Neural cell (in vitro differentiated cells): ENCODE measurements at regions not wholly inside any gene's neighbourhood (a gene's known extent, or its start where the extent isn't known, plus 50 kb on each side); places are given as distances from the start of the nearest gene placed in this dataset.

Experiments
- H2AFZ ChIP-seq: fragments of 200-600, 300-800 bp; sonication (generic), shearing (Covaris generic); 2 replicates; pipeline ENCODE4 v1.6.0; 2014; ENCODE audit warnings: low read depth, mild to moderate bottlenecking, antibody characterized with exemption, low read length, moderate library complexity
- H3F3A ChIP-seq: fragments of 200-600 bp; shearing (Covaris generic); 2 replicates; pipeline ENCODE4 v1.6.1; 2016; ENCODE audit warnings: mild to moderate bottlenecking, moderate library complexity, mixed read lengths, antibody characterized with exemption, low read length; ENCODE audit not compliant: insufficient read depth, poor library complexity, severe bottlenecking
- H3K27ac ChIP-seq: fragments of 200-600, 300-800 bp; sonication (generic), shearing (Covaris generic); 2 replicates; pipeline ENCODE4 v1.5.1; 2014; ENCODE audit warnings: mild to moderate bottlenecking, low read length, moderate library complexity
- H3K27me3 ChIP-seq: fragments of 300-800, 200-600 bp; sonication (generic), shearing (Covaris generic); 2 replicates; pipeline ENCODE4 v1.6.0; 2014; ENCODE audit warnings: mild to moderate bottlenecking, low read depth, low read length, moderate library complexity; ENCODE audit not compliant: insufficient read depth
- H3K36me3 ChIP-seq: fragments of 300-800, 200-600 bp; sonication (generic), shearing (Covaris generic); 2 replicates; pipeline ENCODE4 v1.5.1; 2014; ENCODE audit warnings: mild to moderate bottlenecking, antibody characterized with exemption, low read length, moderate library complexity; ENCODE audit not compliant: insufficient read depth
- H3K4me2 ChIP-seq: fragments of 300-800, 200-600 bp; sonication (generic), shearing (Covaris generic); 2 replicates; pipeline ENCODE4 v1.6.0; 2014; ENCODE audit warnings: mild to moderate bottlenecking, low read length
- H3K4me3 ChIP-seq: fragments of 300-800, 200-600 bp; sonication (generic), shearing (Covaris generic); 2 replicates; pipeline ENCODE4 v1.5.1; 2014; ENCODE audit warnings: mild to moderate bottlenecking, low read length, moderate library complexity
- H3K79me2 ChIP-seq: fragments of 200-600 bp; shearing (Covaris generic); replicated peaks from 2 replicates; pipeline ENCODE4 v1.6.0; 2014; ENCODE audit warnings: mild to moderate bottlenecking, low read length, moderate library complexity; ENCODE audit not compliant: insufficient read depth
- H3K9ac ChIP-seq: fragments of 300-800, 200-600 bp; sonication (generic), shearing (Covaris generic); 2 replicates; pipeline ENCODE4 v1.6.1; 2016; ENCODE audit warnings: mild to moderate bottlenecking, low read length, mixed read lengths
- H3K9me2 ChIP-seq: fragments of 200-600 bp; shearing (Covaris generic); 2 replicates; pipeline ENCODE4 v1.6.1; 2016; ENCODE audit warnings: mild to moderate bottlenecking, low read length, mixed read lengths; ENCODE audit not compliant: insufficient read depth
- H3K9me3 ChIP-seq: fragments of 200-600, 300-800 bp; sonication (generic), shearing (Covaris generic); 2 replicates; pipeline ENCODE4 v1.6.1; 2016; ENCODE audit warnings: mild to moderate bottlenecking, mixed run types, low read length, moderate library complexity, mixed read lengths
- H4K20me1 ChIP-seq: fragments of 200-600 bp; shearing (Covaris generic); 2 replicates; pipeline ENCODE4 v1.6.1; 2016; ENCODE audit warnings: mild to moderate bottlenecking, mixed run types; ENCODE audit not compliant: insufficient read depth
- CTCF ChIP-seq: fragments of 450-650 bp; IDR thresholded peaks from 2 replicates; pipeline ENCODE4 v1.5.1; 2014; ENCODE audit warnings: antibody characterized with exemption, mild to moderate bottlenecking, moderate library complexity; ENCODE audit not compliant: poor library complexity, severe bottlenecking
- EP300 ChIP-seq: fragments of 450-650 bp; conservative IDR thresholded peaks from 2 replicates; pipeline ENCODE4 v1.6.1; 2014; ENCODE audit warnings: antibody characterized with exemption, mild to moderate bottlenecking, moderate library complexity; ENCODE audit not compliant: poor library complexity, severe bottlenecking
- EZH2 ChIP-seq: fragments of 200-600, 300-800 bp; shearing (Covaris generic), sonication (generic); IDR thresholded peaks from 2 replicates; pipeline ENCODE4 v1.6.1; 2014; ENCODE audit warnings: antibody characterized with exemption, low read length, borderline replicate concordance, mild to moderate bottlenecking; ENCODE audit not compliant: insufficient read depth, poor library complexity, severe bottlenecking
- MXI1 ChIP-seq: fragments of 450-650 bp; conservative IDR thresholded peaks from 2 replicates; pipeline ENCODE4 v1.6.1; 2014; ENCODE audit warnings: antibody characterized with exemption, mild to moderate bottlenecking; ENCODE audit not compliant: poor library complexity, severe bottlenecking
- POLR2AphosphoS5 ChIP-seq: IDR thresholded peaks from 2 replicates; pipeline ENCODE4 v1.6.1; 2012
- RAD21 ChIP-seq: fragments of 450-650 bp; conservative IDR thresholded peaks from 2 replicates; pipeline ENCODE4 v1.6.1; 2014; ENCODE audit warnings: antibody characterized with exemption, mild to moderate bottlenecking, moderate library complexity
- SMC3 ChIP-seq: fragments of 450-650 bp; conservative IDR thresholded peaks from 2 replicates; pipeline ENCODE4 v1.6.1; 2014; ENCODE audit warnings: antibody characterized with exemption, mild to moderate bottlenecking, moderate library complexity; ENCODE audit not compliant: poor library complexity
- TAF1 ChIP-seq: IDR thresholded peaks from 2 replicates; pipeline ENCODE4 v1.6.1; 2012; ENCODE audit warnings: low read depth
- TF ChIP-seq, protein P1 (sequence below): IDR thresholded peaks from 2 replicates; pipeline ENCODE4 v1.6.1; 2012; ENCODE audit warnings: borderline replicate concordance

DNA sequence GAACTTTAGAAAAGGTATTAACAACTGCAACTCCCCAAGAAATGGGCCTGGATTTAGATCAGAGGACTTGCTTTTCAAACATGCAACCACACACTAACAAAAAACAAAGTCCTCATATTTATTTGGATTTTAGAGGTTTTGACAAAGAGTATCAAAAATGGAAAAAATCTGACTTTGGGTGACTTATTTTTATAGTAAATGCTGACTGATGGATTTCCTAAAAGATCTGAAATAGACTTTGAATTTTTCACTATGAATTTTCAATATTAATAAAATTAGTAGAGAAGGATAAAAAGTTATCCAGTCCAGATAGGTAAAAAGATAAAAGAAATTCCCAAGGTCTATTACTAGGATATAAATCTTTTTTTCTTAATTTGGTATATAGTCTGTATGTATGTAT is 253.5 kb downstream of the KCNJ2 start:
- no peak overlapping the region for H3K4me2 ChIP-seq
- no peaks in the 10 kb centered on the region for H3K36me3 ChIP-seq
- no peaks in the 10 kb centered on the region for H3K79me2 ChIP-seq
- TF ChIP-seq SMC3 (no peak), CTCF (no peak), TAF1 (no peak), MXI1 (no peak)
- TF ChIP-seq, protein P1, sequence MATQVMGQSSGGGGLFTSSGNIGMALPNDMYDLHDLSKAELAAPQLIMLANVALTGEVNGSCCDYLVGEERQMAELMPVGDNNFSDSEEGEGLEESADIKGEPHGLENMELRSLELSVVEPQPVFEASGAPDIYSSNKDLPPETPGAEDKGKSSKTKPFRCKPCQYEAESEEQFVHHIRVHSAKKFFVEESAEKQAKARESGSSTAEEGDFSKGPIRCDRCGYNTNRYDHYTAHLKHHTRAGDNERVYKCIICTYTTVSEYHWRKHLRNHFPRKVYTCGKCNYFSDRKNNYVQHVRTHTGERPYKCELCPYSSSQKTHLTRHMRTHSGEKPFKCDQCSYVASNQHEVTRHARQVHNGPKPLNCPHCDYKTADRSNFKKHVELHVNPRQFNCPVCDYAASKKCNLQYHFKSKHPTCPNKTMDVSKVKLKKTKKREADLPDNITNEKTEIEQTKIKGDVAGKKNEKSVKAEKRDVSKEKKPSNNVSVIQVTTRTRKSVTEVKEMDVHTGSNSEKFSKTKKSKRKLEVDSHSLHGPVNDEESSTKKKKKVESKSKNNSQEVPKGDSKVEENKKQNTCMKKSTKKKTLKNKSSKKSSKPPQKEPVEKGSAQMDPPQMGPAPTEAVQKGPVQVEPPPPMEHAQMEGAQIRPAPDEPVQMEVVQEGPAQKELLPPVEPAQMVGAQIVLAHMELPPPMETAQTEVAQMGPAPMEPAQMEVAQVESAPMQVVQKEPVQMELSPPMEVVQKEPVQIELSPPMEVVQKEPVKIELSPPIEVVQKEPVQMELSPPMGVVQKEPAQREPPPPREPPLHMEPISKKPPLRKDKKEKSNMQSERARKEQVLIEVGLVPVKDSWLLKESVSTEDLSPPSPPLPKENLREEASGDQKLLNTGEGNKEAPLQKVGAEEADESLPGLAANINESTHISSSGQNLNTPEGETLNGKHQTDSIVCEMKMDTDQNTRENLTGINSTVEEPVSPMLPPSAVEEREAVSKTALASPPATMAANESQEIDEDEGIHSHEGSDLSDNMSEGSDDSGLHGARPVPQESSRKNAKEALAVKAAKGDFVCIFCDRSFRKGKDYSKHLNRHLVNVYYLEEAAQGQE, result no peak
- H3K9ac ChIP-seq, result no peak overlapping the region
- H2AFZ ChIP-seq, result no peak overlapping the region
- H3K27ac ChIP-seq, result no peak overlapping the region
- no peaks in the 10 kb centered on the region for H3F3A ChIP-seq
- H3K27me3 ChIP-seq, result peaks cover 2% of the 10 kb centered on the region
- H3K9me3 ChIP-seq, result no peaks in the 10 kb centered on the region
- H3K4me3 ChIP-seq, result no peak overlapping the region
- no peaks in the 10 kb centered on the region for H4K20me1 ChIP-seq
- H3K9me2 ChIP-seq, result no peaks in the 10 kb centered on the region

DNA sequence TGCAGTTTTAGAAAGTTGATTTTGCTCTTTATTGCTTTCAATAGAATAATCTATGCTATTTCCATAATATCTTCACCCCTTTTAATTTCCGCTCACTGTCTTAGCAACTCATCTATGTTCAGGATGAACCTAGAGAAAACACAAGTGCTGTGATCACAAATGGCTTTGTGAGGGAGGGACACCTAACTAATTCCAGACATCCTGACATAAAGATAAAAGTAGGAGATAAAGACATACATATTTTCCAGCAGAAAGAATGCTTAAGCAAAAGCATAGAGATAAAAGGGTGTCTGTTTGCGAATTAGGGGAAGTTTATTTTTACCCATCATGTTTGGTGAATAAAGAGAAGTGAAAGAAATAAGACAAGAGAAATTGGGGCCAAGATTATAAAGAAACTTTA is 254.2 kb downstream of the KCNJ2 start:
- Histone ChIP-seq H2AFZ (no peak overlapping the region), H3K36me3 (no peaks in the 10 kb centered on the region), H4K20me1 (no peaks in the 10 kb centered on the region), H3K4me3 (no peak overlapping the region), H3K4me2 (no peak overlapping the region), H3K27ac (no peak overlapping the region), H3K79me2 (no peaks in the 10 kb centered on the region), H3K27me3 (peaks cover 2% of the 10 kb centered on the region), H3K9me3 (no peaks in the 10 kb centered on the region), H3F3A (no peaks in the 10 kb centered on the region), H3K9me2 (no peaks in the 10 kb centered on the region), H3K9ac (no peak overlapping the region)
- no peak for TF ChIP-seq RAD21

GRCh38 chr17:70426752-70427151 is 257.4 kb downstream of the KCNJ2 start:
- H3K9ac ChIP-seq, result no peak overlapping the region
- H4K20me1 ChIP-seq, result no peaks in the 10 kb centered on the region
- no peak overlapping the region for H3K27ac ChIP-seq
- TF ChIP-seq CTCF (no peak), SMC3 (no peak), MXI1 (no peak), RAD21 (no peak), POLR2AphosphoS5 (no peak), EZH2 (no peak), TAF1 (no peak), EP300 (peak; percentile 77)
- TF ChIP-seq, protein P1, result peak; percentile 65
- H3K27me3 ChIP-seq, result peaks cover 2% of the 10 kb centered on the region
- H2AFZ ChIP-seq, result no peak overlapping the region
- no peaks in the 10 kb centered on the region for H3K79me2 ChIP-seq
- no peaks in the 10 kb centered on the region for H3K36me3 ChIP-seq
- H3K4me3 ChIP-seq, result no peak overlapping the region
- no peak overlapping the region for H3K4me2 ChIP-seq
- no peaks in the 10 kb centered on the region for H3K9me3 ChIP-seq
- no peaks in the 10 kb centered on the region for H3K9me2 ChIP-seq
- H3F3A ChIP-seq, result no peaks in the 10 kb centered on the region
